Putamen (tissue), 1 donor: ENCODE measurements at regions not wholly inside any gene's neighbourhood (a gene's known extent, or its start where the extent isn't known, plus 50 kb on each side); places are given as distances from the start of the nearest gene placed in this dataset.

Source experiments
- DNase-seq: peaks from one replicate; pipeline ENCODE4 v3.0.0-alpha.2; 2016; ENCODE audit warnings: low spot score

DNA sequence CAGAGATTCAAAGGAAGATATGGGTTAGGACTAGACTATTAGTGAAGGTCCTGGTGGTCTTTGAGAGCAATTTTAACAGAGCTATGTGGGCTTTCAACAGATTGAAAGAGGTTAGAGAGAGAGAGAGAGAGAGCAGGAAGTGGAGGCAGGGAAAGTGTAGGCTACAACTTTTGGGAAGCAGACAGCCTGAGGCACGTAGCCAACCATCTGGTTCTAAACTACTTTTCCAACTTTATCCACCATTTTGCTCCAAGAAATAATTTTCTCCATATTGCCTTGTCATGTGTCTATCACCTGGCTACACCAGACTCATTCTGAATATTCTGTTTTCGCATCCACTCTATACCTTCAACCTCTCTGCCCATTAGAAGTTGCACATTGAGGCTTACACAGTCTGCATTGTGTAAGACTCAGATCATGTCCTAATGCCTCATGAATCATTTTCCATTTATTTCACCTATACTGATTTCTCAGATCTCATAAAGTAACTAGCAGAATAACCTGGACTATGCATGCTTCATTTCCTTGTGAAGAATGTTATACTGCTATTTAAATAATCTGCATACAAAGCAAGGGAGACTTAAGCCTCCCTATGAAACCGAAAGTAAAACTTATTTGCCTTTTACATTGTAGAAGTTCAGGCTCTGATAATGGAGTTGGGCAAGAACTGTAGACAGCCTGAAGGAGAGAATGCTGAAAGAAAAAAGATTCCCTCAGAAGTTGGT is 235.6 kb downstream of the ELAVL2 start:
- no peak for DNase-seq

DNA sequence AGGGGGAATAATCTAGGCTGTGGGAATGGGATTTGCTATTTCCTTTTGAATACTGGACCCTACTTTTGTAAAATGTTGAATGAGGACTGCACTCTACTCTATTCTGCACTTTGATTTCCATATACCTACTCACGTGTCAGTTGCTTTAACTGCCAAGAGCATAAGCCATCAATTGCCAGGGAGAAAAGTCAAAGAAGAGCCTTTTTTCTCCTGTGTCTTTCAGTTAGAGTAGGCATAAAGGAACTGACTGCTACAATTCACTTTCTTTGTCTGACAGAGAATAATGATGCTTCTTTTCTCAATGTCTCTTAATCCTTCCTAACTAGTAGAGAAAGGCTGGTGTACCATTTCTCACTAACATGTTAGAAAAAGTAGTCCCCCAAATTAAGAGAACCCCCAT is 231.6 kb downstream of the ELAVL2 start:
- no peak for DNase-seq

DNA sequence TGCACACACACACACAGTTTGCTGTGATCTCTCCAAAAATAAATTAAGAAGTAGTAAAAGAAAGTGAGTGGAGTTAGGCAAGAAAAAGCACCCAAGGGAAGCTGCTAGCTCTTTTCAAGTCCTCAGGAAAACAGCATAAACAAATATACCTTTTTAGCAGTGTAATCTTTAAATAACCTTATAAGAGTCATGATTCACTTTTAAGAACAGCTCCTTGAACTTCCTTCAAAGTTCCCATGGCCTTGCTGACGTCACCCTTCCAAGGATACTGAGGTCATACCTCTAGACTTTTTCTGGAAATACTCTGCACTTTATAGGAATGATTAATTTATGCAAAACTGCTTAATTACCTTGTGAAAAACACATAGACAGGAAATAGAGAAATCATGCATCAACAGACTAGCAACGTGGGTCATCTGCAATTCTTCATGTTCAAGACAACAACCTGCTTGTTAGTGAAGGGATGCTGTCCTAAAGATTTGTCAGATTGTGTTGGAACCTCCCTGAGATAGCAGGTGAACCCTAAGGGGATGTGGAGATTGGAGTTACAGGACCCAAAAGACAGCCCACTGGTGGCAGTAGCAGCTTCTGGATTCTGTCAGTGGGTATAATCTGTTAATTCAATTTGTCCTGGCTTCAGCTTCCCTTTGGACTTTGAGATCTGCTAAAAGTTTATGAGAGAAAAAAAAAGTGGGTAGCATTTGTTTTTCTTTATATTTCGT is 229.0 kb downstream of the ELAVL2 start:
- DNase-seq, result no peak

DNA sequence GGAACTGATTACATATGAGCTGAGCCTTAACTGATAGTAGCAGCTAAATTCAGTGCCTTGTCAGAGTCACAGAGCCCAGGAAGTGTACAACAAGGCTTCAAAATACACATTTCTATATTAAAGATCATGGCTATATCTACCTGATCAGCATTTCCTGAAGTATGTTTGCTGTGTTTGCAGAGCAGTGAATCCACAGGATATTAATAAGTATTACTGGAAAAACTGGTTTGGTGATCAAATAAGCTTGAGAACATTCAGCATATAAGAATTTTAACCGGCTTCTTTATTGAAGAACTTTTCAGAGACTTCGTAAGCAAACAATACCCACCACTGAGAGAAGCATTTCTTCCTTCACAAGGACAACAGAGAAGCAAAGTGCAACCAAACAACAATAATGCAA is 227.0 kb downstream of the ELAVL2 start:
- no peak for DNase-seq

DNA sequence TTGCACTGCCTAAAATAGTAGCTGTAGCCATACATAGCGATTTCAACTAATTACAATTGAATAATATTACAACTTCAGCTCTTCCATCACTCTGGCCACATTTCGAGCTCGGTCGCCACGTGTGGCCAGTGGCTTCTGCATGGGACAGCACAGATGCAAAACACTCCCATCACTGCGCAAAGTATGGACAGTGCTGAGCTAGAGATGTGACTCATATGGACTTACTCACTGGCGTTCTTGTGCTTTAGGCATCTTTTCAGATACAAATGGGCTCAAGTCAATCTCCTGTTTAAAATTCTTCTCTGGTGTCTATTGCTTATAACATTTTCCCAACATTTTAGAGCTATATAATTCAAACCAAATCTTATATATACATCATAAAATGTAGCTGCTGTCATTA is 222.7 kb downstream of the ELAVL2 start:
- no peak for DNase-seq

DNA sequence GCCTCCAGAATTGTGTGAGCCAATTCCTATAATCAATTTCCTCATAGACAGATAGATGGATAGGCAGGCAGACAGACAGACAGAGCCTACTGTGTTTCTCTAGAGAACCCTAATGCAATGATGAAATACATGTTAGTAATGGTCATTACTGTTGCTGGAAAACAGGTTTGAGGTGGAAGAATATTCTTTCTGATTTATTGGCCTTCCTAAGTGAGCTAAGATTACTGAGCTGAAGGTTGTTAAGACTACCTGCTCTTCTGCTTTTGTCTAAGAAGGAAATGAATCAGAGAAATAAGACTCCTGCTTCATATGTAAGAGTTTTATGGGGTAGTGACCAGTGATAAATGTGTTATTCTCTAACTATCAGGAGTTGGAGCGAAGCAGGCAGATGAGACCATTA is 219.9 kb downstream of the ELAVL2 start:
- DNase-seq, result no peak

DNA sequence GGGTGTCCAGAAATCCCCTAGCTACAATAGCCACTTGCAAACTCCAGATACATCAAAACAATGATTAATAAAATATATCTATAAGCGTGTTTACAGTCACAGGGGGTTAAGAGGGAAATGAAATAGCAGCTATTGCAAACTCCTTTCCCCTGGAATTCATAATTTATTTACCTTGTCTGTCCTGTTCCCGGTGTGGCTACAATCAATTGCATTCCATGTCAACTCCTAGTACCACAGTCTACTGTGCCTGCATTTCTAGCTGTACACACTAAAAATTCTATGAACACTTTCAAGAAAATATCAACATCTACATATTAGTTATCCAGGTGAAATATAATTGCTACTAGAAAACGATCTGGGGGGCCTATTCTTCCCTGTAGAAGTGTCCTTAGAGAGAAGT is 217.6 kb downstream of the ELAVL2 start:
- DNase-seq, result no peak

DNA sequence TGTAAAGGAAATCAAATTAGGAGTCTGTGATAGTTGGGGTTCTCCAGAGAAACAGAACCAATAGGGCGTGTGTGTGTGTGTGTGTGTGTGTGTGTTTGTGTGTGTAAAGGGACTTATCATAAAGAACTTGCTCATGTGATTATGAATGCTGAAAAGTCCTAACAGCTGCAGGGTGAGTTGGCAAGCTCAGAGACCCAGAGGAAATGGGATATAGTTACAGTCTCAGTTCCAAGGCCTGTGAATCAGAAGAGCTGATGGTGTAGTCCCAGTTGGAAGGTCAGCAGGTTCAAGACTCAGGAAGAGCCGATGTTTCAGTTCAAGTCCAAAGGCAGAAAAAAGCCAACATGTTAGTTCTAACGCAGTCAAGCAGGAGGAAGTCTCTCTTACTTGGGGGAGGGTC is 214.2 kb downstream of the ELAVL2 start:
- DNase-seq, result no peak

DNA sequence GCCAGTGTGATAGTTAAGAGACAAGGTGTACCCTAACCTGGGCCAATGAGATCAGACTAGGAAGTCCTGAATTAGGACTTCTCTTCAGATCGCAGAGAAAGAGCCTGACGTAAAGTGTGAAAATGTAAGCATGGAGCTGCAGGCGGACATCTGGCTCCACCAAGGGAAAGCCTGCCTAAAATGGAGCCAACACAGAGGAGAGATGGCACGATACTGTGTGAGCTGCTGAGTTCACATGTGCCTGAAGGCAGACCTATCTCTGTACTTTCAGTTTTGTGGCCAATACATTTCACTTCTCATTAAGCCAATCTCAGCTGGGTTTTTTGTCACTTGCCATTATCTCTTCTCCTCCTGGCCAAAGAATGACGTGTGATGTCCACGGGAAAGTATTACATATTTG is 210.5 kb downstream of the ELAVL2 start:
- DNase-seq, result no peak

DNA sequence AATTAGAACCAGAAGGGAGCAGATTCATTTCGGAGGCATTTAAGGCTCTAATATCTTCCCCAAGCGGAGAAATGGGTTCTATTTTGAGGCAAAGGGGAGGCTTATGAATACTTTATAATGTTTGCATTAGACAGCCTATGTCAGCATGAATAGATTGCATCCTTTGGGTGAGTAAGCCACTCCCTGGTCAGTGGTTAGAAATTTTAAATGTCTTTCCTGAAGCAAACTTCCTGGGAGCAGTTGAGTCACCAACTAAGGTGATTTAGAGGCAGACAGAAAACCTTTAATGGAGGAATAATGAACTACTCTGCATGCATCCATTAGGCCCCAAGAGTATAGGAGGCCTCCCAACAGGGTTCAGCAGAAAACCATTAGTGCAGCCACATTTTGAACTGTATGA is 204.9 kb downstream of the ELAVL2 start:
- DNase-seq, result no peak

DNA sequence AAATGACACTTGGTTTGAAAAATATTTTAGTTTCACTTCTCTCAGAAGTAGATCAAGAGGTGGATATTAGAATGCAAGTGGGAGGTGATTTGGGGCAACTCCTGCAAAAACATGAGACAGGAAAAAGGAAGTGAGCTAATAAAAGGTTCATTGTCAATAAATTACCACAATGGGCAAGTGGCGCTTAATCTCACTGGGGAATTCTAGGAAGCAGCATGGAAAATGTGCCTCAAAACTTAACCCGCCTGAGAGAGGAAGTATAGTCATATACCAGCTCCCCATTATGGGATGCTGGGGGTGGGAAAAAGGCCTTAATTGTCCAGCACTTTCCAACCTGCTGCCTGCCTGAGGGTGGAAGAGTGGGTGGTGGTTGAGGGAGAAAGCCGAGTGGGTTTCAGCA is 204.1 kb downstream of the ELAVL2 start:
- DNase-seq, result no peak

DNA sequence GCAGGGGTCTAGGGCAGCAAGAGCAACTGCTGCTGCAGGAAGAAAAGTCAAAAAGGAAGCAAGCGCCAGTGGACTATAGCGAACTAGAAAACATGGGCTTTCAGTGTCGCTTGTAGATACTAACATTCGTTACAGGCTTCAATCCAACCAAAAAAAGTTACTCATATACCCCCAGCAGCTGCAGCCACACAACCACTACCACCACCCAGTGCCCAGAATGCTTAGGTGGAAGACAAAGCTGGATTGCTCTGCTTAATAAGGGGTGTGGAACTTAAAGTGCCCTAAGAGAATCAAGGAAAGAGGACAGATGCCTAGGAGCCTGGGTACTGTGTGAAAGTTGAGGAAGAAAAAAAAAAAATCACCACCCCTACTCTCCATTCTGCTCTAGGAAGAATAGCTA is 203.6 kb downstream of the ELAVL2 start:
- DNase-seq, result no peak

DNA sequence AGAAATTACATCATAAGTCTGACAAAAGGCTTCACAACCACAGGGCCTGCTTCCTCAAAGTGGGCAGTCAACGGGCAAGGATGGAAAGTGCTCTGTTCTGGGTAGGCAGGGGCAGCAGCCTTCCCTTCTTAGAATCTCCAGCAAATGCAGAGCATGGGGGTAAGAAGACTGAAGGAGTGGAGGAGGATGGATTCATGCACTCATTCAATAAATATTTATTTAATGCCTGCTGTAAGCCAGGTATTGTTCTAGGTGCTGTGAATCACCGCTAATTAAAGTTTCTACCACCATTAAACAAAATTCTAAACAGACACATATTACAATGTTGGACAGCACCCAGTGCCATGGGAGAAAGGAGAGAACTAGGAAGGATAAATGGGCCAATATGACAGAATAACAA is 195.6 kb downstream of the ELAVL2 start:
- no peak for DNase-seq

DNA sequence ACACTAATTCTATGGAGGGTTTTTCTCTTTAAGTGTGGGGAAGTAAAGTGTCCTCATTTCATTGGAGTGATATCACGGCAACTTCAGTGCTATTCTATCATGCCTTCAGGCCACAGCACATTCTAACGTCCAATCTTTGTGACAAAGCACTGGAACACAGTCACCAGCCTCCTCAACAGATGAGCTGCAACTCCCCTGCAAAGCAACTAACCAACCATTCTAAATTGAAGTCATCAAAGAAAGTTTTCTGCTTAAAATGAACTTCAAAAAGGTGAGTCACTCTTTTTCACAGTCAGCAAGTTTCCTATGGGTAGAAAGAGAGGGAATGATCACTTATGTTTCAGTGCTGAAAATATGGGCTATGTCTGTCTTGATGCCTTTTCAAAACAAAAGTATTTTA is 190.8 kb downstream of the ELAVL2 start:
- no peak for DNase-seq

DNA sequence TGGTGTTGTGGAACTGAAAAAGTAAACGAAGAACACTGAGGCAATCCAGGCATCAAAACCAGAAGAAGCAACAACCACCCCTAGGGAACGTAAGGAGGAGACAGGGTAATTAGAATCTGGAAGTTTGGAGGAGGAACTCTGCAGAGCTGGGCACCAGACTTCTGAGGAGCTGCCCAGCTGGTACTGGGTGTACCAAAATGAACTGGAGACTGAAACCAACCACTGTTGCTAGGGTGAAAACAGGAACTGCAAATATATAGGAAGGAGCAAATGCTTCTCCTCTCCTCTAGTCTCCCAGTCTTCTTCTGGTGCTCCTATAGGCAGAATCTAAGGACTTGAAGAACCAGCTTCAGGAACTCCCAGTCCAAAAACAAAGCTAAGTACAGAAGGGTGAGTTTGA is 189.8 kb downstream of the ELAVL2 start:
- no peak for DNase-seq

DNA sequence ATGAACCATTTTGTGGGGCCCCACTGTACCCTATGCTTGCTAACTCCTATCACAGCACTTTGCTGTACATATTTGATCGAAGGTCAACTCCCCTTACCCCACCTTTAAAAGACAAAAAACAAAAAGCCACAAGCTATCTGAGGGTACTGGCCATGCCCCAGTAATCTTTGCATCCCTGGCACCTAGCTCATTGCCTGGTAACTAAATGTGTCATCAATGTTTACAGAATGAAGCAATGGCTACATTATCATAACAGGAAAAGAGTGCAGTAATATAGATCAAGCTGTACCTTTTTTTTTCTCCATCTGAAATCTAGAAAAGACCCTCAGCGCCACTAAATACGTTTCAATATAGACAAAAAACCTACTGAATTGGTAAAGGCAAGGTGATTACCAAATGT is 188.0 kb downstream of the ELAVL2 start:
- DNase-seq, result no peak

DNA sequence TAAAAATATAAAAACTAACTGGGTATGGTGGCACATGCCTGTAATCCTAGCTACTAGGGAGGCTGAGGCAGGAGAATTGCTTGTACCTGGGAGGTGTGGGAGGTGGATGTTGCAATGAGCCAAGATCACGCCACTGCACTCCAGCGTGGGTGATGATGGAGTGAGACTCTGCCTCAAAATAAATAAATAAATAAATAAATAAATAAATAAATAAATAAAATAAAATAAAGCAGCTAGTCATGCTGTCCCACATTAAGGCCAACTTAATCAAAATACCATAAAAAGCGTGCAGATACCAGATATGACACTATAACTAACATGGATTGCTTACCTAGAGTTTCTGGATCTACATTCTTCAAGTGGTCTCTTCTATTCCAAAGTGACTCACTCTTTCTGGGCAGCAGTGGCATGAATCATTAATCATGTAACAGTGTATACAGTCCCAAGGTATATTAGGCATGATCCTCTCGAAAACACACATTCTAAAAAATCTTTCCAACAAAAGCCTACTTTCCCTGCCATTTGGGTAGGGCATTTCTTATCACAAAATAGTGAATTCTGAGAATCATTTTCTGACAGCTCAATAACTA is 187.1 kb downstream of the ELAVL2 start:
- no peak for DNase-seq
